MCF 10A (cell line): ENCODE measurements at regions not wholly inside any gene's neighbourhood (a gene's known extent, or its start where the extent isn't known, plus 50 kb on each side); places are given as distances from the start of the nearest gene placed in this dataset.
"Not testable (repeated sequence)": the region's sequence is repeated elsewhere in the genome, so short reads cannot be mapped to it uniquely, and the experiment has no call there.

ENCODE experiments used
- BruUV-seq: library from RNA; stranded (reverse); fragments of 400-500 nt; replicated peaks from 2 replicates; lab custom pipeline; 2021; lab: Mats Ljungman, UMichigan
- CTCF ChIA-PET: fragments of 300-600 bp; sonication (Branson Sonifier 250); formaldehyde crosslinking; extraction: SDS; loops from one replicate; lab custom pipeline; 2021; ENCODE audit warnings: antibody characterized with exemption, inconsistent platforms; lab: Yijun Ruan, JAX
- POLR2A ChIA-PET: fragments of 300-600, 350-650 bp; sonication (Branson Sonifier 250); formaldehyde crosslinking; extraction: SDS; loops from one replicate; lab custom pipeline; 2020; ENCODE audit warnings: antibody characterized with exemption, inconsistent platforms; lab: Yijun Ruan, JAX
- DNase-seq: peaks from one replicate; pipeline ENCODE4 v3.0.0-alpha.2; 2018; ENCODE audit not compliant: unreplicated experiment
- H3K27ac Mint-ChIP-seq: one replicate; pipeline ENCODE4 v1.8.0; 2022; ENCODE audit warnings: mild to moderate bottlenecking, low read depth, mixed read lengths; ENCODE audit not compliant: unreplicated experiment
- H3K27me3 Mint-ChIP-seq: one replicate; pipeline ENCODE4 v1.8.0; 2022; ENCODE audit warnings: mixed read lengths; ENCODE audit not compliant: insufficient read depth, unreplicated experiment
- H3K36me3 Mint-ChIP-seq: one replicate; pipeline ENCODE4 v1.8.0; 2022; ENCODE audit warnings: mild to moderate bottlenecking, moderate library complexity, mixed read lengths; ENCODE audit not compliant: insufficient read depth, unreplicated experiment
- H3K4me1 Mint-ChIP-seq: one replicate; pipeline ENCODE4 v1.8.0; 2022; ENCODE audit warnings: mixed read lengths; ENCODE audit not compliant: insufficient read depth, unreplicated experiment
- H3K4me3 Mint-ChIP-seq: one replicate; pipeline ENCODE4 v1.8.0; 2022; ENCODE audit warnings: mild to moderate bottlenecking, moderate library complexity, mixed read lengths; ENCODE audit not compliant: unreplicated experiment
- H3K9me3 Mint-ChIP-seq: one replicate; pipeline ENCODE4 v1.8.0; 2022; ENCODE audit warnings: mixed read lengths; ENCODE audit not compliant: unreplicated experiment
- CTCF ChIP-seq: fragments of 200-600 bp; IDR thresholded peaks from one replicate; pipeline ENCODE4 v1.8.0; 2022; ENCODE audit warnings: antibody characterized with exemption, mild to moderate bottlenecking; ENCODE audit not compliant: unreplicated experiment
- intact Hi-C: fragments of 100-400 bp; cut with micrococcal nuclease; formaldehyde crosslinking; loops from 2 replicates; pipeline ENCODE4 v1.14.1; 2022

- no peaks in the 10 kb centered on the region for H3K27me3 Mint-ChIP-seq
- POLR2A ChIA-PET = interaction anchor here (0.7 kb wide), 1 partner anchor 1002 kb away, joined by 3 read pairs; no protein-coding TSS in a partner anchor
Observed at GRCh38 chr14:88967299-88967698, 142.8 kb downstream of the TTC8 start.

GRCh38 chr14:88975043-88975830 is 150.8 kb downstream of the TTC8 start:
- ChIA-PET CTCF (no interaction called here), POLR2A (no interaction called here)
- Mint-ChIP-seq H3K9me3 (no peaks in the 10 kb centered on the region), H3K27me3 (no peaks in the 10 kb centered on the region), H3K27ac (no peak overlapping the region), H3K4me1 (no peaks in the 10 kb centered on the region), H3K4me3 (no peak overlapping the region), H3K36me3 (no peaks in the 10 kb centered on the region)
- no TSS peak for BruUV-seq
- intact Hi-C loops = no loop called here
- no peak for TF ChIP-seq CTCF
- no peak for DNase-seq

More at GRCh38 chr14:88967299-88967698, 142.8 kb downstream of the TTC8 start:
- no TSS peak for BruUV-seq
- Mint-ChIP-seq H3K4me3 (no peak overlapping the region), H3K36me3 (no peaks in the 10 kb centered on the region), H3K27ac (no peak overlapping the region), H3K9me3 (no peaks in the 10 kb centered on the region), H3K4me1 (no peaks in the 10 kb centered on the region)
- TF ChIP-seq CTCF = no peak
- no peak for DNase-seq
- intact Hi-C loops = no loop called here
- CTCF ChIA-PET = interaction anchor here (0.6 kb wide), 1 partner anchor 79 kb away, joined by 3 read pairs; no protein-coding TSS in a partner anchor

GRCh38 chr14:88975926-88976325 is 151.5 kb downstream of the TTC8 start:
- Mint-ChIP-seq H3K27ac (no peak overlapping the region), H3K36me3 (no peaks in the 10 kb centered on the region), H3K4me3 (no peak overlapping the region), H3K27me3 (no peaks in the 10 kb centered on the region), H3K9me3 (no peaks in the 10 kb centered on the region), H3K4me1 (no peaks in the 10 kb centered on the region)
- POLR2A ChIA-PET = no interaction called here
- DNase-seq = no peak
- intact Hi-C loops = no loop called here
- CTCF ChIA-PET = no interaction called here
- TF ChIP-seq CTCF = no peak
- BruUV-seq = no TSS peak

GRCh38 chr14:88980907-88981306 is 156.5 kb downstream of the TTC8 start:
- H3K27me3 Mint-ChIP-seq, H3K4me1 Mint-ChIP-seq, H3K9me3 Mint-ChIP-seq, BruUV-seq, CTCF ChIA-PET, POLR2A ChIA-PET, H3K4me3 Mint-ChIP-seq, DNase-seq, H3K27ac Mint-ChIP-seq, H3K36me3 Mint-ChIP-seq, intact Hi-C loops: not testable (repeated sequence)
